Panc1 (cell line): ENCODE measurements at regions not wholly inside any gene's neighbourhood (a gene's known extent, or its start where the extent isn't known, plus 50 kb on each side); places are given as distances from the start of the nearest gene placed in this dataset.

ENCODE experiments used
- ATAC-seq: fragments of 200-7000 bp; cut with Tn5 transposase; 2 replicates; pipeline ENCODE4 v1.9.1; 2020; ENCODE audit warnings: mild to moderate bottlenecking, moderate library complexity
- BruUV-seq: library from RNA; stranded (reverse); fragments of 400-500 nt; replicated peaks from 2 replicates; lab custom pipeline; 2021; lab: Mats Ljungman, UMichigan
- CTCF ChIA-PET: fragments of 300-600 bp; sonication (Branson Sonifier 250); formaldehyde crosslinking; loops from one replicate; lab custom pipeline; 2022; ENCODE audit warnings: antibody characterized with exemption; lab: Charles Lee
- POLR2A ChIA-PET: fragments of 300-600 bp; sonication (Branson Sonifier 250); formaldehyde crosslinking; loops from one replicate; lab custom pipeline; 2022; ENCODE audit warnings: antibody characterized with exemption; lab: Charles Lee
- DNase-seq: peaks from one replicate; pipeline ENCODE4 v3.0.0-alpha.2; 2010; ENCODE audit warnings: low read depth, low spot score
- H3K27ac ChIP-seq: 2 replicates; pipeline ENCODE4 v1.5.1; 2011; ENCODE audit warnings: mild to moderate bottlenecking, low read length, inconsistent platforms
- H3K27me3 ChIP-seq: fragments of 200-500 bp; sonication (Bioruptor generic); 2 replicates; pipeline ENCODE4 v1.6.0; 2014; ENCODE audit warnings: low read length, inconsistent platforms; ENCODE audit not compliant: control insufficient read depth, insufficient read depth
- H3K36me3 ChIP-seq: fragments of 200-500 bp; sonication (Bioruptor generic); 2 replicates; pipeline ENCODE4 v1.5.1; 2014; ENCODE audit warnings: inconsistent platforms, mild to moderate bottlenecking, low read length, moderate library complexity; ENCODE audit not compliant: control insufficient read depth, insufficient read depth
- H3K4me1 ChIP-seq: 2 replicates; pipeline ENCODE4 v1.5.1; 2011; ENCODE audit warnings: inconsistent platforms, mild to moderate bottlenecking, low read length, moderate library complexity; ENCODE audit not compliant: control insufficient read depth, insufficient read depth
- H3K4me3 ChIP-seq, 2 experiments: 2 replicates each; pipeline ENCODE4 v1.5.1; 2011 to 2012; ENCODE audit warnings: low read depth in 2 of 2, low read length in 2 of 2, mild to moderate bottlenecking in 2 of 2, inconsistent platforms in 1 of 2, moderate library complexity in 1 of 2
- H3K9me3 ChIP-seq: fragments of 200-500 bp; sonication (Bioruptor generic); 2 replicates; pipeline ENCODE4 v1.5.1; 2014; ENCODE audit warnings: low read depth, mild to moderate bottlenecking, inconsistent platforms, low read length, moderate library complexity; ENCODE audit not compliant: control insufficient read depth, insufficient read depth
- POLR2AphosphoS5 ChIP-seq: IDR thresholded peaks from 2 replicates; pipeline ENCODE4 v1.6.1; 2012; ENCODE audit warnings: mild to moderate bottlenecking, low read depth, low read length, moderate library complexity
- REST ChIP-seq, 2 experiments: IDR thresholded peaks; 2 replicates each; pipeline ENCODE4 v1.6.1; 2011 to 2012; ENCODE audit warnings: low read depth in 2 of 2, control low read depth in 1 of 2, low read length in 1 of 2, mild to moderate bottlenecking in 1 of 2, moderate library complexity in 1 of 2; ENCODE audit not compliant: insufficient read depth in 1 of 2
- SIN3A ChIP-seq: IDR thresholded peaks from 2 replicates; pipeline ENCODE4 v1.6.1; 2012; ENCODE audit warnings: low read depth, mild to moderate bottlenecking, low read length, moderate library complexity, borderline replicate concordance; ENCODE audit not compliant: insufficient read depth
- TCF7L2 ChIP-seq: IDR thresholded peaks from 2 replicates; pipeline ENCODE4 v1.6.1; 2011; ENCODE audit warnings: mild to moderate bottlenecking, low read depth, low read length, inconsistent platforms
- in situ Hi-C: cut with HindIII; loops from 2 replicates; pipeline ENCODE4 v1.10.0; 2016; ENCODE audit warnings: low sequenced_read_pairs, low pct_unique_long_range_greater_than_20kb
- intact Hi-C: fragments of 100-400 bp; cut with micrococcal nuclease; formaldehyde crosslinking; loops from one replicate; pipeline ENCODE4 v1.10.0; 2022; ENCODE audit not compliant: unreplicated experiment
- TF ChIP-seq, protein P1 (sequence below): fragments of 450-650 bp; IDR thresholded peaks from 2 replicates; pipeline ENCODE4 v1.5.1; 2017; ENCODE audit warnings: mild to moderate bottlenecking

GRCh38 chr3:162641317-162641716 lies 1144.7 kb downstream of the OTOL1 start:
- H3K27me3 ChIP-seq: no peaks in the 10 kb centered on the region
- ChIA-PET POLR2A (no interaction called here), CTCF (no interaction called here)
- no peak overlapping the region for H3K4me3 ChIP-seq
- no peaks in the 10 kb centered on the region for H3K4me1 ChIP-seq
- in situ Hi-C loops: no loop called here
- DNase-seq (no peak), ATAC-seq (no peak)
- TF ChIP-seq REST (IDR thresholded peaks at IDR 0.05; ENCODE audit: insufficient read depth in 1 of 2, low read depth in 2 of 2, low read length in 1 of 2): no peak
- TF ChIP-seq TCF7L2: no peak
- TF ChIP-seq, protein P1, sequence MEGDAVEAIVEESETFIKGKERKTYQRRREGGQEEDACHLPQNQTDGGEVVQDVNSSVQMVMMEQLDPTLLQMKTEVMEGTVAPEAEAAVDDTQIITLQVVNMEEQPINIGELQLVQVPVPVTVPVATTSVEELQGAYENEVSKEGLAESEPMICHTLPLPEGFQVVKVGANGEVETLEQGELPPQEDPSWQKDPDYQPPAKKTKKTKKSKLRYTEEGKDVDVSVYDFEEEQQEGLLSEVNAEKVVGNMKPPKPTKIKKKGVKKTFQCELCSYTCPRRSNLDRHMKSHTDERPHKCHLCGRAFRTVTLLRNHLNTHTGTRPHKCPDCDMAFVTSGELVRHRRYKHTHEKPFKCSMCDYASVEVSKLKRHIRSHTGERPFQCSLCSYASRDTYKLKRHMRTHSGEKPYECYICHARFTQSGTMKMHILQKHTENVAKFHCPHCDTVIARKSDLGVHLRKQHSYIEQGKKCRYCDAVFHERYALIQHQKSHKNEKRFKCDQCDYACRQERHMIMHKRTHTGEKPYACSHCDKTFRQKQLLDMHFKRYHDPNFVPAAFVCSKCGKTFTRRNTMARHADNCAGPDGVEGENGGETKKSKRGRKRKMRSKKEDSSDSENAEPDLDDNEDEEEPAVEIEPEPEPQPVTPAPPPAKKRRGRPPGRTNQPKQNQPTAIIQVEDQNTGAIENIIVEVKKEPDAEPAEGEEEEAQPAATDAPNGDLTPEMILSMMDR: no peak
- no peak for TF ChIP-seq POLR2AphosphoS5
- TF ChIP-seq SIN3A: no peak
- H3K36me3 ChIP-seq: no peaks in the 10 kb centered on the region
- BruUV-seq: no TSS peak
- no peaks in the 10 kb centered on the region for H3K9me3 ChIP-seq
- intact Hi-C loops: no loop called here
- no peak overlapping the region for H3K27ac ChIP-seq

DNA sequence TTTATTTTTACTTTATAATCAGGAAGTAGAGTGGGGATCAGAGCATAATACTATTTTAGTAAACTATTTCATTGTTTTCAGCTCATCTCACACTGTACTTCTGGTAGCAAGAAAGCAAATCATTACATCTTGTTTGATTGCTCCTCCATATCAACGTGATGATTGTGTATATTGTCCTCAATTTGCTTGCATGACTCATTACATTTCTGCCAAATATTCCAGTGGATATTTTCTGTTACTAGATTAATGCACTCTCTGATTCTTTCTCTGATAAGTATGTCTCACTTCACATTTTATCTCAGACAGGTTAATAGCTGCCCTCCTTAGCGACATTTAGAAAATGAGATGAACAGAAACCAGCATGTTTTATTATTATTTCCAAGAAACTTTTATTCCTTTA lies 1145.3 kb downstream of the OTOL1 start:
- H3K27ac ChIP-seq: no peak overlapping the region

More for the DNA sequence above, 1145.3 kb downstream of the OTOL1 start:
- ChIA-PET POLR2A (no interaction called here), CTCF (no interaction called here)
- H3K9me3 ChIP-seq: no peaks in the 10 kb centered on the region
- no peak overlapping the region for H3K4me3 ChIP-seq
- in situ Hi-C loops (no loop called here), intact Hi-C loops (no loop called here)
- TF ChIP-seq POLR2AphosphoS5 (no peak), SIN3A (no peak), TCF7L2 (no peak), REST (IDR thresholded peaks at IDR 0.05; ENCODE audit: insufficient read depth in 1 of 2, low read depth in 2 of 2, low read length in 1 of 2) (no peak)
- TF ChIP-seq, protein P1: no peak
- H3K27me3 ChIP-seq: no peaks in the 10 kb centered on the region
- no TSS peak for BruUV-seq
- DNase-seq (no peak), ATAC-seq (no peak)
- H3K36me3 ChIP-seq: no peaks in the 10 kb centered on the region
- no peaks in the 10 kb centered on the region for H3K4me1 ChIP-seq
